Body of pancreas (tissue), 4 donors: ENCODE measurements at regions not wholly inside any gene's neighbourhood (a gene's known extent, or its start where the extent isn't known, plus 50 kb on each side); places are given as distances from the start of the nearest gene placed in this dataset.
A peak's percentile ranks its signal among the peaks of the same experiment; 100 is the strongest.

Experiments used
- ATAC-seq: fragments of 150-250 bp; one replicate; pipeline ENCODE4 v1.9.1; 2016
- DNase-seq, 4 donors: peaks; one replicate each; pipeline ENCODE4 v3.0.0-alpha.2; 2019
- H3K27ac ChIP-seq, 4 donors: fragments of 200-600 bp; sonication (generic); 1 replicate in 3 of 4; 2 replicates in 1 of 4; pipeline versions ENCODE4 v1.5.1 to v1.6.1; 2016 to 2019; ENCODE audit warnings: mild to moderate bottlenecking in 1 of 4, mixed read lengths in 1 of 4, moderate library complexity in 1 of 4
- H3K27me3 ChIP-seq, 2 donors: fragments of 200-600 bp; sonication (generic); one replicate each; pipeline ENCODE4 v1.6.0; 2016; ENCODE audit warnings: mild to moderate bottlenecking in 1 of 2
- H3K36me3 ChIP-seq, 2 donors: fragments of 200-600 bp; sonication (generic); replicated peaks in 1 of 2; 2 replicates each; pipeline ENCODE4 v1.5.1; 2016; ENCODE audit warnings: low read depth in 2 of 2; ENCODE audit not compliant: insufficient read depth in 1 of 2
- H3K4me1 ChIP-seq: fragments of 200-600 bp; sonication (generic); one replicate; pipeline ENCODE4 v1.6.0; 2016
- H3K4me3 ChIP-seq, 2 donors: fragments of 200-600 bp; sonication (generic); 1 replicate in 1 of 2; 2 replicates in 1 of 2; pipeline ENCODE4 v1.5.1; 2016 to 2019
- H3K9me3 ChIP-seq, 3 donors: fragments of 200-600 bp; sonication (generic); 1 replicate in 2 of 3; 2 replicates in 1 of 3; pipeline ENCODE4 v1.5.1; 2016
- POLR2A ChIP-seq, 3 donors: fragments of 450-650 bp; IDR thresholded peaks; one replicate each; pipeline ENCODE4 v1.6.1; 2016; ENCODE audit warnings: antibody characterized with exemption in 3 of 3, mild to moderate bottlenecking in 2 of 3
- WGBS, 2 donors: methylation state at CpG; one replicate each; pipeline ENCODE4 v1.1.5; 2017; 5-methylcytosine and 5-hydroxymethylcytosine counted together
- intact Hi-C: fragments of 100-400 bp; cut with DNase I; formaldehyde crosslinking; loops from one replicate; pipeline ENCODE4 v1.15.1; 2023
- TF ChIP-seq, protein P1 (sequence below), 7 experiments: fragments of 450-650 bp in 4 of 7; fragments of 200-600 bp in 3 of 7; sonication (generic) in 3 of 7; IDR thresholded peaks; one replicate each; pipeline ENCODE4 v1.5.1; 2016 to 2019; ENCODE audit warnings: antibody characterized with exemption in 7 of 7

DNA sequence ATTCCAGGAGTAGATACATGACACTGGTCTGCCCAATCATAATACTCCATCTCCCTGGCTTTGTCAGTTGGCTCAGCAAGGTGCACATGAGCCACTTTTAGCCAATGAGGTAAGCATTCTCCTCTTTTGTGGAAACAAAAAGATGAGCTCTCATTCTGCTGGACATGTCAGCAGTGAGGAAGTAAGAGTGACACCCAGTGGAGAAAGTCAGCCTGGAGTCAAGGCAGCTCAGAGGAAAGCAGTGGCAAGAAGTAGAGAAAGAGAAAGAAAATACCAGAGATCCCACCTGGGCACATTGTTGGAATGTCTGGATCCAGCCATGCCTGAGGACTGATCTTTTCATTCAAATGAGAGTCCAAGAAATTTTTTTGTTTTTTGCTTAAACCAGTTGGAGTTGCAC lies 496.9 kb upstream of the C16orf82 start:
- intact Hi-C loops: no loop called here
- Histone ChIP-seq H3K27ac (no peak overlapping the region), H3K9me3 (no peaks in the 10 kb centered on the region), H3K4me3 (no peak overlapping the region), H3K4me1 (no peaks in the 10 kb centered on the region), H3K27me3 (no peaks in the 10 kb centered on the region), H3K36me3 (no peaks in the 10 kb centered on the region)
- DNase-seq: peak in 2 of 4 donors; percentile 4 to 17
- no peak for ATAC-seq
- TF ChIP-seq POLR2A (IDR thresholded peaks at IDR 0.05): no peak
- TF ChIP-seq, protein P1, sequence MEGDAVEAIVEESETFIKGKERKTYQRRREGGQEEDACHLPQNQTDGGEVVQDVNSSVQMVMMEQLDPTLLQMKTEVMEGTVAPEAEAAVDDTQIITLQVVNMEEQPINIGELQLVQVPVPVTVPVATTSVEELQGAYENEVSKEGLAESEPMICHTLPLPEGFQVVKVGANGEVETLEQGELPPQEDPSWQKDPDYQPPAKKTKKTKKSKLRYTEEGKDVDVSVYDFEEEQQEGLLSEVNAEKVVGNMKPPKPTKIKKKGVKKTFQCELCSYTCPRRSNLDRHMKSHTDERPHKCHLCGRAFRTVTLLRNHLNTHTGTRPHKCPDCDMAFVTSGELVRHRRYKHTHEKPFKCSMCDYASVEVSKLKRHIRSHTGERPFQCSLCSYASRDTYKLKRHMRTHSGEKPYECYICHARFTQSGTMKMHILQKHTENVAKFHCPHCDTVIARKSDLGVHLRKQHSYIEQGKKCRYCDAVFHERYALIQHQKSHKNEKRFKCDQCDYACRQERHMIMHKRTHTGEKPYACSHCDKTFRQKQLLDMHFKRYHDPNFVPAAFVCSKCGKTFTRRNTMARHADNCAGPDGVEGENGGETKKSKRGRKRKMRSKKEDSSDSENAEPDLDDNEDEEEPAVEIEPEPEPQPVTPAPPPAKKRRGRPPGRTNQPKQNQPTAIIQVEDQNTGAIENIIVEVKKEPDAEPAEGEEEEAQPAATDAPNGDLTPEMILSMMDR (IDR thresholded peaks at IDR 0.05): peak in 4 of 7 experiments; percentile 16 to 48 (median 32)

DNA sequence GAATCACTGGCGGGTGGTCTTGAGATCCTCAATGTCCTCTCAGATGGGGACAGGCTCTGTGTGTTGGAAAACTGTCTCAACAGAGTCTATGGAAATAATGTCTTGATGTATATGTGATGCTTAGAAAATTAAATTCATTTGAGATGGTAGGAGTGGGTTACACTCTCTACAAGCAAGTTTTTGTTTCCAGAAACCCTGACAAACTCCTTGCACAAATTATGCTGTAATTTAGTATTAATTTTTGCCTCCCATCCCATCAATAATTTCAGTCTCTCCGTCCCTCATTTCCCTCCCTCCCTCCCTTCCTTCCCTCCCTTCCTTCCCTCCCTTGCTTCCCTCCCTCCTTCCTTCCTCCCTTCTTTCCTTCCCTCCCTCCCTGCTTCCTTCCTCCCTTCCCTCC lies 488.0 kb upstream of the C16orf82 start:
- intact Hi-C loops: no loop called here
- ATAC-seq (no peak), DNase-seq (no peak)
- TF ChIP-seq, protein P1 (IDR thresholded peaks at IDR 0.05): no peak
- no peak for TF ChIP-seq POLR2A (IDR thresholded peaks at IDR 0.05)
- no peak overlapping the region for H3K4me3 ChIP-seq
- 53 to 67% methylated on average over 2 of the region's 2 CpGs for WGBS, 2 donors
- no peaks in the 10 kb centered on the region for H3K36me3 ChIP-seq
- no peaks in the 10 kb centered on the region for H3K9me3 ChIP-seq
- H3K27ac ChIP-seq: no peak overlapping the region
- no peaks in the 10 kb centered on the region for H3K27me3 ChIP-seq
- no peaks in the 10 kb centered on the region for H3K4me1 ChIP-seq

DNA sequence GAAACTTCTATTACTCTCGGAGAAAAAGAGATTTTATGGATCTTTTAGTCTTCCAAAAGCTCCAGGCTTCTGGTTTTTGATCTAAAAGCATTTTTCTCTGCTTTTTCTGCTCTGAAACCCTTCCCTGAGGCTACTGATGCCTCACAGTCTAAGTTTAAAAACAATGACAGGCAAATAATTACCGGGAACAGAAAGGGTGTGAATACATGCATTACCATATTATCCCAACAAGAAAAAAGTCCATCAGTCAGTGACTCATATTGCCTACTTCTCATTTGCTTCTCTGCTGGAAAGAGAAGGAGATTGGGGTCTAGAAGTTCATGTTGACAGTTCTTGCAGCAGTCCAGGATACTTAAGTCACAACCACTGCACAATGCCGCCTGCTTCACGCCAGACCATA lies 482.9 kb upstream of the C16orf82 start:
- Histone ChIP-seq H3K27ac (no peak overlapping the region), H3K36me3 (no peaks in the 10 kb centered on the region), H3K27me3 (no peaks in the 10 kb centered on the region), H3K4me1 (no peaks in the 10 kb centered on the region), H3K4me3 (no peak overlapping the region), H3K9me3 (no peaks in the 10 kb centered on the region)
- TF ChIP-seq, protein P1 (IDR thresholded peaks at IDR 0.05): no peak
- TF ChIP-seq POLR2A (IDR thresholded peaks at IDR 0.05): no peak
- intact Hi-C loops: no loop called here
- 74 to 76% methylated on average over 4 of the region's 4 CpGs for WGBS, 2 donors
- no peak for DNase-seq
- ATAC-seq: no peak

DNA sequence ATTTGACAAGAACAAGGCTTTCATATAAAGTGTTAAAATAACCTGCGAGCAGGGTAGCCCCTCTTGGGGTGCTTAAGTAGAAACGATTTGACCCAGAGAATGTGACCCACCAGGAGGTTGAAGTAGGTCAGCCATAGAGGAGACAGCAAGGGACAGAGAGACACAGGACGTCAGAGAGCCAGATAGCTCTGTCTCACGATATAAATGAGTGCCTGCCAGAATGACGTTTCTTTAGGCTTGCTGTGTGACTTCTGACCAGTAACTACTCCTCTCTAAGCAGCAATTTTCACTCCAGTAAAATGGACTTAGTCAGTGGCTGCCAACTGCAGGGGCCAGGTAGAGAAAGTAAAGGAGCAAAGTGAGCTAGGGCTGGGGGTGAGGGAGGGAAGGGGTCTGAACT lies 473.0 kb upstream of the C16orf82 start:
- DNase-seq (no peak), ATAC-seq (no peak)
- H3K4me3 ChIP-seq: no peak overlapping the region
- H3K9me3 ChIP-seq: no peaks in the 10 kb centered on the region
- no peaks in the 10 kb centered on the region for H3K36me3 ChIP-seq
- no peaks in the 10 kb centered on the region for H3K27me3 ChIP-seq
- H3K4me1 ChIP-seq: no peaks in the 10 kb centered on the region
- no peak for TF ChIP-seq POLR2A (IDR thresholded peaks at IDR 0.05)
- TF ChIP-seq, protein P1 (IDR thresholded peaks at IDR 0.05): no peak
- 14 to 22% methylated on average over 5 of the region's 5 CpGs for WGBS, 2 donors
- intact Hi-C loops: no loop called here
- H3K27ac ChIP-seq: no peak overlapping the region

DNA sequence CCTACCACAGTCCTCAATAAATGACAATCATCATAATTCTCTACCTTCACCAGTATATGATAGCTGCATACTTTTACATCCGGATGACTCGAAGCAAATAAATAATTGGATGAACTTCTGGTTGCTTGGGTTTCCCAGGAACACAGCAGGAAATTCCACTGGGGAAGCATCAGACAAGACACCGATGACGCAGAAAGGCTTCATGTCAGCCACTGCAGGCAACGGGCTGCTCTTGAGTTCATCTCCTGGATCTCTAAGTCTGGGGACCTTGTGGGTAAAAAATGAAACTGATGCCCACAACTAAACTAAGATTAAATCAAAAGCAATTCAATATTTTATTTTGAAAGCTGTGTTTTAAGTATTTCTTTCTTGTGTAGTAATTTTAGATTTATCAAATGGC lies 472.1 kb upstream of the C16orf82 start:
- Histone ChIP-seq H3K4me1 (no peaks in the 10 kb centered on the region), H3K9me3 (no peaks in the 10 kb centered on the region), H3K27ac (no peak overlapping the region), H3K27me3 (no peaks in the 10 kb centered on the region), H3K4me3 (no peak overlapping the region), H3K36me3 (no peaks in the 10 kb centered on the region)
- WGBS, 2 donors: 66 to 67% methylated on average over 5 of the region's 5 CpGs
- DNase-seq: no peak
- no peak for ATAC-seq
- intact Hi-C loops: no loop called here
- TF ChIP-seq, protein P1 (IDR thresholded peaks at IDR 0.05): no peak
- TF ChIP-seq POLR2A (IDR thresholded peaks at IDR 0.05): no peak
